CD8-positive, alpha-beta memory T cell (primary cell): ENCODE measurements at regions not wholly inside any gene's neighbourhood (a gene's known extent, or its start where the extent isn't known, plus 50 kb on each side); places are given as distances from the start of the nearest gene placed in this dataset.
"Not testable (repeated sequence)": the region's sequence is repeated elsewhere in the genome, so short reads cannot be mapped to it uniquely, and the experiment has no call there.

Experiments used
- CTCF ChIA-PET: fragments of 350-600 bp; sonication (Branson Sonifier 250); formaldehyde crosslinking; loops from one replicate; lab custom pipeline; 2021; ENCODE audit warnings: antibody characterized with exemption; lab: Charles Lee
- POLR2A ChIA-PET: fragments of 350-600 bp; sonication (Branson Sonifier 250); formaldehyde crosslinking; loops from one replicate; lab custom pipeline; 2021; ENCODE audit warnings: antibody characterized with exemption; lab: Charles Lee
- DNase-seq, 5 donors: peaks; one replicate each; pipeline versions ENCODE4 v3.0.0 to v3.0.0-alpha.2; 2020 to 2022; ENCODE audit warnings: mixed read lengths in 1 of 5
- H3K27ac ChIP-seq: one replicate; pipeline ENCODE4 v1.7.0; 2013; ENCODE audit warnings: low read depth, mild to moderate bottlenecking, low read length, moderate library complexity
- H3K27me3 ChIP-seq: 2 replicates; pipeline ENCODE4 v1.7.0; 2013; ENCODE audit warnings: low read length, mild to moderate bottlenecking; ENCODE audit not compliant: insufficient read depth, poor library complexity, severe bottlenecking
- H3K36me3 ChIP-seq: 2 replicates; pipeline ENCODE4 v1.7.0; 2013; ENCODE audit warnings: mild to moderate bottlenecking, low read length, moderate library complexity; ENCODE audit not compliant: insufficient read depth
- H3K4me1 ChIP-seq: 2 replicates; pipeline ENCODE4 v1.7.0; 2013; ENCODE audit warnings: mild to moderate bottlenecking, low read length, moderate library complexity; ENCODE audit not compliant: insufficient read depth
- H3K4me3 ChIP-seq: 2 replicates; pipeline ENCODE4 v1.7.0; 2013; ENCODE audit warnings: mild to moderate bottlenecking, low read length
- H3K9me3 ChIP-seq: 2 replicates; pipeline ENCODE4 v1.7.0; 2013; ENCODE audit warnings: mild to moderate bottlenecking, low read length
- H3K27ac Mint-ChIP-seq, 8 donors: one replicate each; pipeline ENCODE4 v1.8.0; 2020 to 2021; ENCODE audit warnings: mixed read lengths in 8 of 8, mild to moderate bottlenecking in 6 of 8, inconsistent platforms in 3 of 8, moderate library complexity in 3 of 8
- H3K27me3 Mint-ChIP-seq, 2 donors: one replicate each; pipeline ENCODE4 v1.8.0; 2020 to 2021; ENCODE audit warnings: mixed read lengths in 2 of 2, mild to moderate bottlenecking in 1 of 2, moderate library complexity in 1 of 2
- H3K36me3 Mint-ChIP-seq, 3 donors: one replicate each; pipeline ENCODE4 v1.8.0; 2020 to 2021; ENCODE audit warnings: mixed read lengths in 3 of 3, inconsistent platforms in 1 of 3, mild to moderate bottlenecking in 1 of 3
- H3K4me1 Mint-ChIP-seq, 3 donors: one replicate each; pipeline ENCODE4 v1.8.0; 2020 to 2021; ENCODE audit warnings: mixed read lengths in 3 of 3, inconsistent platforms in 1 of 3, mild to moderate bottlenecking in 1 of 3
- H3K4me3 Mint-ChIP-seq, 7 donors: one replicate each; pipeline ENCODE4 v1.8.0; 2020 to 2021; ENCODE audit warnings: mixed read lengths in 7 of 7, mild to moderate bottlenecking in 6 of 7, moderate library complexity in 4 of 7, inconsistent platforms in 2 of 7
- H3K9me3 Mint-ChIP-seq, 5 donors: one replicate each; pipeline ENCODE4 v1.8.0; 2020 to 2022; ENCODE audit warnings: mixed read lengths in 5 of 5, mild to moderate bottlenecking in 3 of 5, moderate library complexity in 2 of 5, inconsistent platforms in 1 of 5

DNA sequence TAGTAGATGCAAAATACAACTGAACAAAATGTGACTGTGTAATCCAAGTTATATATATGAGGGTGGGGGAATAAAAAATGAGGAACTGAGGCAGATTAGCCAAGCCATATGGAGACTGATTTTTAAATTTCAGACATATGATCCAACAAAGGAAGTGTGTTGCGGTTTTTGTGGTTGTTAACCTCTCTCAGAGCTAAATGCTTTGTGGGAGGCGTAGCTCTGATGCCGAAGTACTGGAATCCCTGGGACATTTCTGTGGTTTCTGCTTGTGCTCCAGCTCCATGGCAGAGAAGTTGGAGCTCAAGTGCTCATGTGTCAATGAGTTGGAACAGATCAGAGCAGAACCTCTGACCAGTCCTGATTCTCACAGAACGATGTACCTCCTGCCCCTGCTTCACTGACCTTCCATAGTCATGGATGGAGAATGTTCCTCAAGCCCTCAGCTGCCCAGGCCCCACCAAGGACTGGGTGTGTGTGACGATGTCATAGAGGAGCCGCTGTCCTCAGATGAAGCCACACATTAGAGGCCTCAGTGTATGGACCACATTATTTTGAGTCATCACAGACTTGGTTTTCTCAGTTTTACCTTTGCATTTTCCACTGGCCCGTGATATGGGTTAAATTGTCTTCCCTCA, 107.6 kb downstream of the SOX1 start:
- H3K9me3 Mint-ChIP-seq, result peaks cover 0 to 8% (median 2%) of the 10 kb centered on the region in 5 donors
- Histone ChIP-seq H3K27me3 (no peaks in the 10 kb centered on the region), H3K9me3 (no peaks in the 10 kb centered on the region), H3K36me3 (no peaks in the 10 kb centered on the region), H3K27ac (no peak overlapping the region), H3K4me1 (no peaks in the 10 kb centered on the region), H3K4me3 (no peak overlapping the region)
- no peaks in the 10 kb centered on the region for H3K4me1 Mint-ChIP-seq
- CTCF ChIA-PET, result no interaction called here
- no peaks in the 10 kb centered on the region for H3K36me3 Mint-ChIP-seq
- no peak overlapping the region for H3K27ac Mint-ChIP-seq
- POLR2A ChIA-PET, result no interaction called here
- peaks cover 3% of the 10 kb centered on the region in 2 donors for H3K27me3 Mint-ChIP-seq
- no peak for DNase-seq
- no peak overlapping the region for H3K4me3 Mint-ChIP-seq

DNA sequence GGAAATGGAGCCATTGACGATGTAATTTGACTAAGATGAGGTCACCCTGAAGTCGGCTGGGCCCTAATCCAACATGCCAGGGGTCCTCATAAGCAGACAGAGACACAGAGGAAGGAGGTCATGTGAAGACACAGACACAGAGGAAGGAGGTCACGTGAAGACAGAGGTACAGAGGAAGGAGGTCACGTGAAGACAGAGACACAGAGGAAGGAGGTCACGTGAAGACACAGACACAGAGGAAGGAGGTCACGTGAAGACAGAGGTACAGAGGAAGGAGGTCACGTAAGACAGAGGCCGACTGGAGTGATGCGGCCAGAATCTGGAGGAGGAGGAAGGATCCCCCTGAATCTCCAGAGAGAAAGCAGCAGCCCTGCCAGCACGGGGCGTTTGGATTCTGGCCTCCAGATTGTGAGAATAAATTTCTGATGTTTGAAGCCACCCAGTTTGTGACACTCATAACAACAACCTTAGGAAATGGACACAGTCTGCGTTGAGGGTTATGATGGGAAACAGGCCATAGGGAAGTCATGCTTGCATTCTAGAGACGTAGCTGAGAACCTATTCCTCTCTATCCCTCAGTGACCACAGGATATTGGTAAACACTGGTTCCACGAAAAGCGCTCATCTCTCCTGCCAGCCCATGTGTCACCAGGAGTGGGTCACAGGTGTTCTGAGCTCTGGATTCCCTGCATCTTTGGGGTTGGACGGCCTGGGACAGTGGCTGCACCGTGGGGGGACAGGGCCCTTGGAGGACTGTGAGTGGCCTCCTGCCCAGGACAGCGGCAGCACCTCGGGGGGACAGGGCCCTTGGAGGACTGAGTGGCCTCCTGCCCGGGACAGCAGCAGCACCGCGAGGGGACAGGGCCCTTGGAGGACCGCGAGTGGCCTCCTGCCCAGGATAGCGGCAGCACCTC, 108.5 kb downstream of the SOX1 start:
- Histone ChIP-seq H3K27ac (no peak overlapping the region), H3K36me3 (no peaks in the 10 kb centered on the region), H3K9me3 (no peaks in the 10 kb centered on the region), H3K27me3 (no peaks in the 10 kb centered on the region), H3K4me3 (no peak overlapping the region), H3K4me1 (no peaks in the 10 kb centered on the region)
- no peak for DNase-seq
- peaks cover 3% of the 10 kb centered on the region in 2 donors for H3K27me3 Mint-ChIP-seq
- H3K27ac Mint-ChIP-seq, result no peak overlapping the region
- H3K9me3 Mint-ChIP-seq, result peaks cover 0 to 8% (median 2%) of the 10 kb centered on the region in 5 donors
- no peaks in the 10 kb centered on the region for H3K4me1 Mint-ChIP-seq
- no peak overlapping the region for H3K4me3 Mint-ChIP-seq
- ChIA-PET CTCF (no interaction called here), POLR2A (no interaction called here)
- H3K36me3 Mint-ChIP-seq, result no peaks in the 10 kb centered on the region

DNA sequence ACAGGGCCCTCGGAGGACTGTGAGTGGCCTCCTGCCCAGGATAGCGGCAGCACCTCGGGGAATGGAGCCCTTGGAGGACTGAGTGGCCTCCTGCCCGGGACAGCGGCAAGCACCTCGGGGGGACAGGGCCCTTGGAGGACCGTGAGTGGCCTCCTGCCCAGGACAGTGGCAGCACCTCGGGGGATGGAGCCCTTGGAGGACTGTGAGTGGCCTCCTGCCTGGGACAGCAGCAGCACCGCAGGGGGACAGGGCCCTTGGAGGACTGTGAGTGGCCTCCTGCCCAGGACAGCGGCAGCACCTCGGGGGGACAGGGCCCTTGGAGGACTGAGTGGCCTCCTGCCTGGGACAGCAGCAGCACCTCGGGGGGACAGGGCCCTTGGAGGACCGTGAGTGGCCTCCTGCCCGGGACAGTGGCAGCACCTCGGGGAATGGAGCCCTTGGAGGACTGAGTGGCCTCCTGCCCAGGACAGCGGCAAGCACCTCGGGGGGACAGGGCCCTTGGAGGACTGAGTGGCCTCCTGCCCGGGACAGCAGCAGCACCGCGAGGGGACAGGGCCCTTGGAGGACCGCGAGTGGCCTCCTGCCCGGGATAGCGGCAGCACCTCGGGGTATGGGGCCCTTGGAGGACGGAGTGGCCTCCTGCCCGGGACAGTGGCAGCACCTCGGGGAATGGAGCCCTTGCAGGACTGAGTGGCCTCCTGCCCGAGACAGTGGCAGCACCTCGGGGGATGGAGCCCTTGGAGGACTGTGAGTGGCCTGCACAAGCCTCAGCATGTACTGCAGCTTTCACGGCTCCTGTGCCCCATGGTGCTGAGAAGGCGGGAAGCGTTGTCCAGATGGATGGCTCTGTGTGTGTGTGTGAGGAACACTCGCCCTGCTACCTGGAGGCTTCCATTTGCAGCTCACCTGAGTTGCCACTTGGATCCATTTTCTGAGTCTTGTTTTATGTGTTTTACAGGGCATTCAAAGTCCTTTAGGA, 109.5 kb downstream of the SOX1 start:
- H3K4me1 ChIP-seq, H3K4me3 Mint-ChIP-seq, H3K27me3 ChIP-seq, H3K27ac ChIP-seq, H3K9me3 ChIP-seq, CTCF ChIA-PET, H3K27ac Mint-ChIP-seq, DNase-seq, H3K36me3 Mint-ChIP-seq, H3K9me3 Mint-ChIP-seq, POLR2A ChIA-PET, H3K4me3 ChIP-seq, H3K4me1 Mint-ChIP-seq, H3K36me3 ChIP-seq, H3K27me3 Mint-ChIP-seq: not testable (repeated sequence)

DNA sequence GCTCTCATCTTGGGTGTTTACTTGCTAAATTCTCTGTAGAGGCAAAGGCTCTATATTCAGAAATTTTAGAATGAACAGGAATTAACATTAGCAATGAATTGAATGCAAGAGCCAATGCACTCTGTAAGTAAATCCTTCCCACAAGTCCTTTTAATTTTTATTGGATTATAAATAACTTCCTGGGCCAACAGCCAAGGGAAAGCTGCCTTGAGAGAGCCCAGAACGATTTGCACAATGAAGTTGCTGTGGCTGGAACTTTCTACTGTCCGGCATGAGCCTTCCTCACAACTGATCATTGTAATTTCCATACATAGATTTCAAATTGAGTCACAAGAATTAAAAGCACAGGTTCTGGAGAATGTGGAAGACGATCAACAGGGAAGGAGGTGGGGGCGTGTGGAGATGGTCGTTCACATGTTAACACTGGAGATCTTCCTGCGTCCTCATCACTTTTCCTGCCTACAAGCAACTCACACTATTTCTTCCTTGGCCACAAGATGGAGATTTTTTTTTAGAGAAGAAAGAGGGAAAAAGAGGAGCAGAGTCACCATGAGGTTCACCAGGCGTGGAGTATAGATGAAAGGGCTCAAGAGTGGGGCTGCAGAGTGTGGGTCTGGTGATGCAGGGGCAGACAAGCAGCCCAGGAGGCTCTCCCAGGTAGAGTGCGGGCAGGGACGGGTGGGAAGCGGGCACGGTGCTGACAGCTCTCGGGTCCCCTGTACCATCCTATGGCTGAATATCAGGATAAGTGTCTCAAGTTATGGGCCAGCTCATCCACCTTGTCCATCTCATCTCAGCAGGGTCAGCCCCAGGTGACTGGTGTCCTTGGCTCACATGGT, 110.7 kb downstream of the SOX1 start:
- Mint-ChIP-seq H3K27ac (no peak overlapping the region), H3K36me3 (no peaks in the 10 kb centered on the region), H3K9me3 (peaks cover 0 to 8% (median 2%) of the 10 kb centered on the region in 5 donors), H3K4me1 (no peaks in the 10 kb centered on the region), H3K27me3 (peaks cover 0 to 3% of the 10 kb centered on the region in 2 donors), H3K4me3 (no peak overlapping the region)
- no peaks in the 10 kb centered on the region for H3K36me3 ChIP-seq
- H3K27me3 ChIP-seq, result no peaks in the 10 kb centered on the region
- H3K4me3 ChIP-seq, result no peak overlapping the region
- POLR2A ChIA-PET, result no interaction called here
- no peaks in the 10 kb centered on the region for H3K9me3 ChIP-seq
- no peaks in the 10 kb centered on the region for H3K4me1 ChIP-seq
- H3K27ac ChIP-seq, result no peak overlapping the region
- no peak for DNase-seq
- CTCF ChIA-PET, result no interaction called here

DNA sequence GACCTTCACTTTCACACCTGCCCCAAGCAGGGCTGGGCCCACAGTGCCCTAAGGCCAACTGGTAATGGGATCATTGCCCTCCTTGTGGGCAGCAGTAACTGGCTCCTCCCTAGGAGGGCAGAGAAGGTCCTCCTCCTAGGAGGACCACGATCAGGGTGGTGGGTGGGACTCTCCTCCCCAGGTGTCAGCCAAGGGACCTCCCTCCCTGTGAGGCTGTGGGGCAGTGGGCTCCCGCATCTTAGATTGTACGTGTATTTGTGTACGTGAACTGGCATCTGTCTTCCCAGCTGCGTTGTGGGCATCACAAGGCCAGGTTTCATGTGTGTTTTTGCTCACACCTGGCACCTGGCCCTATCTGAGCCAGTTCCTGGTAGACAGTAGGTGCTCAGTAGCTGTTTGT, 111.8 kb downstream of the SOX1 start:
- H3K27me3 Mint-ChIP-seq, result peaks cover 0 to 5% of the 10 kb centered on the region in 2 donors
- Histone ChIP-seq H3K27me3 (no peaks in the 10 kb centered on the region), H3K36me3 (no peaks in the 10 kb centered on the region), H3K4me3 (no peak overlapping the region), H3K9me3 (no peaks in the 10 kb centered on the region), H3K4me1 (no peaks in the 10 kb centered on the region), H3K27ac (no peak overlapping the region)
- no peak overlapping the region for H3K4me3 Mint-ChIP-seq
- H3K9me3 Mint-ChIP-seq, result peaks cover 0 to 5% (median 2%) of the 10 kb centered on the region in 5 donors
- DNase-seq, result no peak
- H3K4me1 Mint-ChIP-seq, result no peaks in the 10 kb centered on the region
- no peak overlapping the region for H3K27ac Mint-ChIP-seq
- H3K36me3 Mint-ChIP-seq, result no peaks in the 10 kb centered on the region
- POLR2A ChIA-PET, result no interaction called here
- CTCF ChIA-PET, result no interaction called here

DNA sequence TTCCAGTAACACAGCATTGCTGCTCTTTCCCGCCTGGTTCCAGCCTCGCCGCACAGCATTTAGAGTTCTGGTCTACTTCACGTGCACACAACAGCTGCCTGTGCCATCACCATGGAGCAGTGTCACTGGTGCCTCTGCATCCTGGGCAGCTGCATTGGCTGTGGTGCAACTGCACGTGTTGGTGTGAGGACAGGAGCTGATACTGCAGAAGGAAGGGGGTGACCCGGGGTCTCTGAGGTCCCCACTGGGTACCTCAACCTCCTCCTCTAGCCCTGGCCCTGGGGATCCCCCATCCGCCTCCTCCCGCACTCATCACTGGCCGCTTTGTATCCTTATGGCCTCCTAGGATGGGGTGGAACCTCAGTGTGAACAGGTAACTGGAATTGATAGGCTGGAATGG, 112.5 kb downstream of the SOX1 start:
- H3K4me1 ChIP-seq, result no peaks in the 10 kb centered on the region
- H3K4me1 Mint-ChIP-seq, result no peaks in the 10 kb centered on the region
- H3K9me3 ChIP-seq, result no peaks in the 10 kb centered on the region
- no peak overlapping the region for H3K27ac Mint-ChIP-seq
- H3K4me3 Mint-ChIP-seq, result no peak overlapping the region
- no peak for DNase-seq
- no peaks in the 10 kb centered on the region for H3K36me3 ChIP-seq
- H3K27me3 ChIP-seq, result no peaks in the 10 kb centered on the region
- CTCF ChIA-PET, result no interaction called here
- peaks cover 0 to 5% of the 10 kb centered on the region in 2 donors for H3K27me3 Mint-ChIP-seq
- no peaks in the 10 kb centered on the region for H3K36me3 Mint-ChIP-seq
- H3K27ac ChIP-seq, result no peak overlapping the region
- POLR2A ChIA-PET, result no interaction called here
- peaks cover 0 to 5% (median 0%) of the 10 kb centered on the region in 5 donors for H3K9me3 Mint-ChIP-seq
- no peak overlapping the region for H3K4me3 ChIP-seq

DNA sequence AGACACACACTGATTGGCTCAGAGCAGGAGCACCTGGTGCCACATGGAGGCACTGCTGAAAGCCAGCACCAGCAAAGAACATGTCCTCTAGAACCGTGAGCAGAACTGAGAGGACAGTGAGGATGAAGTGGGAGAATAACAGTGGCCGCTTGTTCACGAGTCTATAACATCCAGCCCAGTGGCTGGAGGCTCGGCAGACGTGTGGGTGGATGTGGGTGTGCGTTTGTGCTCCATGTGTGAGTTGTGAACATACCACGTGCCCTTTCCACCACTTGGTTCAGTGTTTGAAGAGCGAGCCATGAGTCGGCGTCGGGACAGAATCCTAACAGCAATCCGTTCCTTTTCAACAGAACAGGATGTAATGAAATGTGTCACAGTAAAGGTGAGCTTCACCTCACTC, 113.0 kb downstream of the SOX1 start:
- Histone ChIP-seq H3K36me3 (no peaks in the 10 kb centered on the region), H3K4me1 (no peaks in the 10 kb centered on the region), H3K27ac (no peak overlapping the region), H3K27me3 (no peaks in the 10 kb centered on the region), H3K9me3 (no peaks in the 10 kb centered on the region), H3K4me3 (no peak overlapping the region)
- Mint-ChIP-seq H3K9me3 (peaks cover 0 to under 1% (median 0%) of the 10 kb centered on the region in 5 donors), H3K36me3 (no peaks in the 10 kb centered on the region), H3K27me3 (peaks cover 0 to 3% of the 10 kb centered on the region in 2 donors), H3K4me1 (no peaks in the 10 kb centered on the region), H3K4me3 (no peak overlapping the region), H3K27ac (no peak overlapping the region)
- ChIA-PET CTCF (no interaction called here), POLR2A (no interaction called here)
- no peak for DNase-seq
